Sciatic nerve (tissue), 2 donors: ENCODE measurements at regions not wholly inside any gene's neighbourhood (a gene's known extent, or its start where the extent isn't known, plus 50 kb on each side); places are given as distances from the start of the nearest gene placed in this dataset.
"Not testable (repeated sequence)": the region's sequence is repeated elsewhere in the genome, so short reads cannot be mapped to it uniquely, and the experiment has no call there.

Experiments
- ATAC-seq: fragments of 200-7000 bp; cut with Tn5 transposase; one replicate; pipeline ENCODE4 v1.9.1; 2020; ENCODE audit warnings: mild to moderate bottlenecking, moderate library complexity
- DNase-seq: peaks from one replicate; pipeline ENCODE4 v3.0.0-alpha.2; 2020; ENCODE audit warnings: low spot score
- intact Hi-C: fragments of 100-400 bp; cut with DNase I; formaldehyde crosslinking; loops from one replicate; pipeline ENCODE4 v1.14.2; 2022
- donor health status: DM: no; HTN: no; CAD: no.
- donor health status: DM: no; HTN: no; CAD: no.

DNA sequence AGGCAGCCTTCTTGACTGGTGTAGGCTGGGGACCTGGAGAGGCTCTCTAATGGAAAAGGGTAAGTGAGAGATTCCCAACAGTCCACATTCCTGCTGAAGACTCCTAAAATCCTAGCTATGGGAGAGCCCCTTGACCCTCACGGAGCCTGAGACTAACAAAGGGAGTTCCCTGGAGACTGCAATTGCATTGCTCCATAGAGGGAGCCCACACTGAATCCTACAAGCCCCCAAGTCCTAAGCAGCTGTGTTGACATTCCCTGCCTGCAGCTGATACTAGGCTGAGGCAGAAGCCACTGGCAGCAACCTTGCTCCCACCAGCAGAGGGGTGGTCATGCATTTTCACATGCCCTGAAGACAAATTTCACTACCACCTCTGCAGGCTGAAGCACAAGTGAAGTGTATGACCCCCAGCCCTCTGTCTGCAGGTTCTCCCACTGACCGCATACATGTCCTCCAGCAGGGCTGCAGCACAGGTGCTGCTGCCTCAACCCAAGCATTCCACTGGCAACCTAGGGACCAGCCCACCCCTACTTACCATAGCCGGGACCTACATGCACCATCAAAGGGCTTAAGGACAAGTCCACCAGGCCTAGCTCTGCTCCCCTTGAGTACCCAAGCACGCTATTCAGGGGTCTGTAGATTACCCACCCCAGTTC, 130.3 kb upstream of the SLC13A1 start:
- intact Hi-C loops, result no loop called here
- no peak for ATAC-seq

DNA sequence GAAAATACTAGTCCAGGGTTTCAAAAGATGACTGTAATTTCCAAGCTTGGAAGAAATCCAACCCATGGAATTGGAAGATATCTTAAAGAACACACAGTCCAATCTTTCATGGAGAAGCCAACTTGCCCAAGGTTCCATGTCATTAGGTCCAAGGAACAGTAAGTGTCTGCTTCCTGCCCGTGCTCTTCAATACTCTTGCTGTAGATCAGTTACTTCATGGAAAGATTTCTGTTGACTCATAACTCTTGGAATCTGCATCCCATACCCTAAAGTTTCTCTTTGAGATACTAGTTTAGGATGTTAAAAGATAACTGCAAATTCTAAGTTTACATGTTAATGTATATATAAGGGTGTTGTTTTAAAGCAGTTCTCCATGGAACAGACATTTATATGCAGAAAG, 127.9 kb upstream of the SLC13A1 start:
- intact Hi-C loops, result no loop called here
- ATAC-seq (no peak), DNase-seq (no peak)

More for the DNA sequence above, 130.3 kb upstream of the SLC13A1 start:
- DNase-seq, result no peak

DNA sequence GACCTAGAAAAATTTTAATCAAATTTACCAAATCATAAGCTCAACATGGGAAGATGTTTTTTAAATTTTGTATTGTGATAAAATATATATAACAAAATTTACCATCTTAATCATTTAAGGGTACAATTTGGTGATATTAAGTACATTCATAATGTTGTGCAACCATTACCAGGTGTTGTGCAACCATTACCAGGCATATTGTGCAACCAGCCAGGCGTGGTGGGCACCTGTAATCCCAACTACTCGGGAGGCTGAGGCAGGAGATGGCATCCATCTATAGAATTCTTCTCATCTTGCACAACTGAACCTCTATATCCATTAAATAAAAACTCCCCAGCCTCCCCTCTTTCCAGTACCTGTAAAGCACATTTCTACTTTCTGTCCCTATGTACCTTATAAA, 124.5 kb upstream of the SLC13A1 start:
- intact Hi-C loops, result no loop called here
- ATAC-seq (no peak), DNase-seq (no peak)

DNA sequence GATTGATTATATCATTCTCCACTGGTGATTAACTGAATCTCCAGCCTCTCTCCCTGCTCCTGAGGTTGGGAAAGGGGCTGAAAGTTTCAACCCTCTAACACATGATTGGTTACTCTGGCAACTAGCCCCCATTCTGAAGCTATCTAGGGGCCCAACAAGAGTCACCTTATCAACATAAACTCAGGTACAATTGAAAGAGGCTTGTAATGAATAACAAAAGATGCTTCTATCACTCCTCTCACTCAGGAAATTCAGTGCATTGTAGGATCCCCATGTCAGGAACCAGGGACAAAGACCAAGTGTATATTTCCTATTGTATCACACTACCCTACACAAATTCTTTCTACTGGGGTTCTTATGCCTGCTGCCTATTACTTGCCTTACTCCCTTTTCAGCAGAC, 123.9 kb upstream of the SLC13A1 start:
- intact Hi-C loops, result no loop called here
- DNase-seq (no peak), ATAC-seq (no peak)

DNA sequence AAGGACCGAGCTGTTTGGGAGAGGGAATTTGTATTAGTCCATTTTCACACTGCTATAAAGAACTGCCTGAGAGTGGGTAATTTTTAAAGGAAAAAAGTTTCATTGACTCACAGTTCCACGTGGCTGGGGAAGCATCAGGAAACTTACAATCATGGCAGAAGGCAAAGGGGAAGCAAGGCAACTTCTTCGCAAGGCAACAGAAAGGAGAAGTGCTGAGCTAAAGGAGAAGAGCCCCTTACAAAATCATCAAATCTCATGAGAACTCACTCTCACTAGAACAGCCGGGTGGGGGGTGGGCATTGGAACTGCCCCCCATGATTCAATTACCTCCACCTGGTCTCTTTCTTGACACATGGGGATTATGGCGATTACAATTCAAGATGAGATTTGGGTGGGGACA, 121.8 kb upstream of the SLC13A1 start:
- intact Hi-C loops, DNase-seq, ATAC-seq: not testable (repeated sequence)

DNA sequence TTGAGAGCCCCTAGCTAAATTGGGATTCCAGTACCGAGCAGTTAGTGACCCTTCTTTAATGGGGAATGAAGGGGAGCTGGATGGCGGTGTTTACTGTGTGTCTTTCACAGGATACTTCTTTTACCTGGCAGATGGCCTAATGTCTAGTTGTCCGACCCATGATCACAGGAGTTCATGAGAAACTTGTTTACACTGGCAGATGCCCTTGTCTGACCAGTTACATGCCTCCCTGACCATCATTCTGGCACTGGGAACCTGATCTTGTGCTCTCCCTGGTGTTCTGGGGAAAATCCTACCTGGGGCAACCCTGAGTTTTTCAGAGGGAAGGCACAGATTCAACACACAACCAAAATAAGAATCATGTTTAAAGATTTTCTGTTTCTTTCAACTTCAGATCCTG, 120.1 kb upstream of the SLC13A1 start:
- intact Hi-C loops, result no loop called here
- no peak for DNase-seq
- ATAC-seq, result no peak

DNA sequence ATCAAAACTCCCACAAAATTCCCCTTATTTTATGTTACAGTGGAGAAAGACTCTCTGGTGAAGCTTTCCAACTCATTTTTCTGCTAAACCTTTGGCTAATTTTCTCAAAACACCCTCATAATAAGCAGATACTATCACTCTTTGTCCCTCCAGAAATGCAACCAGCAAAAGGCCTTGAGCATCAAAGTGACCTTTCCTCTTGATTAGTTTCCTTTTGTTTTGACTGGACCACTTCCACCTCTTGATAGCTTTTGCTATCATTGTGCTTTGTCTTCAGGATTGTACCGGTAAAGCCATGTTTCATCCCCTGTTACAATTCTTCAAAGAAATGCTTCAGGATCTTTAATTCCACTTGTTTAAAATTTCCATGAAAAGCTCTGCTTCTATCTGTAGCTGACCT, 115.1 kb upstream of the SLC13A1 start:
- DNase-seq (no peak), ATAC-seq (no peak)
- intact Hi-C loops, result no loop called here

DNA sequence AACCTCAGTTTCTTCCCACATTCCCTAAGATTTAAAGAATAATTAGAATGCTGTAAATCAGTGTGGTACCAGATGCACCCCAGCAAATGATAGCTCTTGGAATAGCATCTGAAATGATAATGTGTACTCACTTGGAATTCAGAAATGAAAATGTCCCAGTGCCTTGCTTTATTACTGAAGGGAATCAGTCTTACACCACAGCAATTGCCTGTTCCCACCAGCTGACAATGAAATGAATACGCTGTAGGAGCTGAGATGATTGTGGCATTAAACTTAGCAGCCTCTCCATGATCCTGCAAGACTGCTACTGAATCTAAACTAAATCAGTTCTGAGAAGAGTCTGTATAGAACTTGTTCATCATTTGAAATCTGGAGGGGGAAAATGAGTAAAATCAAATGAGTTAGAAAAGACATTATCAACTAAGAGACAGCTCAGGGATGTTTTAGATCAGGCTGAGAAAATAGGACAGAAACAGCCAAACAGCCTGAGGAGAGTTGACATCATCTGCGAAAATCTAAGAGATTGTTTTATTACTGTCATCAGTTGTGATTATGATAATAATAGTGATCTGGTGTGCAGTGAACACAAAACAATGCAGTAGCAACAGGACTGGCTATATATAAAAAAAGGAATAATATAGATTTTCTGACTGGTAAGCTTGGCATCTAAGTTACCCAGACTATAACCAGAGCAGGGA, 108.6 kb upstream of the SLC13A1 start:
- DNase-seq (no peak), ATAC-seq (no peak)
- intact Hi-C loops, result no loop called here

DNA sequence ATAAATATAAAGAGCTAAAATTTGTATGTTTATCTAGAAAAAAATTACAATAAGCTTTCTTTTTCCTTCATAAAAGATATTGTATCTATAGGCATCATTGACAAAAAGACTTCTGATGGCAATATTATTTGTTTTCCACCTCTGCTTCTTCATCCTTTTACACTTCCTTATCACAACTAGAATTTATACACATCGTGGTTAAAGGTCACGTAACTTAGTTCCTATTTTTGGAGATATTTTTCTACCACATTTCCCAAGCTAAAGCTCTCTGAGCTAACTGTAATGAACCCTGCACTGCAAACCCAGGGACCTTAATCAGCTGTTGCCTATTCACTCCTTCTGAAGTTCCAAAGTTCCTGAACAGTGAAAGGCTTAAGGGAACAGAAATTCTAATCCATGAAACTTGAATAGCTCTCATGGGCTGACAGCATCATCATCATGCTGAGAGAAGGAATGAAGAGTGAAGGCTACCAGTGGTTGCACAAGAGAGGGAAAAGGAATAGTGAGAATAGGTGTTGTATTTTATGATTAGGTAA, 106.1 kb upstream of the SLC13A1 start:
- intact Hi-C loops, result no loop called here
- DNase-seq, result no peak
- no peak for ATAC-seq

DNA sequence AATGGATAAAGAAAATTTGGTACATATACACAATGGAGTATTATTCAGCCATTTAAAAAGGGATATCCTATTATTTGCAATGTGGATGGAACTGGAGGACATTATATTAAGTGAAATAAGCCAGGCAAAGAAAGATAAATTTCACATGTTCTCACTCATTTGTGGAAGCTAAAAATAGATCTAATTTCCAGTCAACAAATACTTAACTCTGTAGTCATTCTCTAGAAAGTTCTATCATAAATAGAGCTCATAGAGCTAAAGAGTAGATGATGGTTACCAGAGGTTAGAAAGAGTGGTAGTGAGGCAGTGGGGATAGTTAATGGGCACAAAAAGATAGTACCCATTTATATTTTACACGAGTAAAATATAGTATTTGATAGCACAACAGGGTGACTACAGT, 104.2 kb upstream of the SLC13A1 start:
- intact Hi-C loops, result no loop called here
- ATAC-seq, result no peak

DNA sequence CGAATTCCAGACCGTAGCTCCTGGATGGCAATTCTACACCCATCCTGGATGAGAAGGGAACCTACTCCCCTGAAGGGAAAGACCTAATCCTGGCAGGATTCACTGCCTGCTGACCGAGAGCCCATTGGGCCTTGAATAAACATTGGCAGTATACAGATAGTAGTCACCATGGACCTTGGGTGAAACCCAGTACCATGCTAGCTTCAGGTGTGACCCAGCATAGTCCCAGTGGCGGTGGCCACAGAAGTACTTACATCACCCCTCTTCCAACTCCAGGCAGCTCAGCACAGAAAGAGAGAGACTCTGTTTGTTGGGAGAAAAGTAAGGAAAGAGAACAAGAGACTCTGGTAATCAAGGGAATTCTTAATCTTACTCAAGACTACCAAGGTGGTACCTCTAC, 97.2 kb upstream of the SLC13A1 start:
- intact Hi-C loops, result no loop called here
- ATAC-seq, result no peak
- DNase-seq, result no peak

More for the DNA sequence above, 104.2 kb upstream of the SLC13A1 start:
- DNase-seq, result no peak

DNA sequence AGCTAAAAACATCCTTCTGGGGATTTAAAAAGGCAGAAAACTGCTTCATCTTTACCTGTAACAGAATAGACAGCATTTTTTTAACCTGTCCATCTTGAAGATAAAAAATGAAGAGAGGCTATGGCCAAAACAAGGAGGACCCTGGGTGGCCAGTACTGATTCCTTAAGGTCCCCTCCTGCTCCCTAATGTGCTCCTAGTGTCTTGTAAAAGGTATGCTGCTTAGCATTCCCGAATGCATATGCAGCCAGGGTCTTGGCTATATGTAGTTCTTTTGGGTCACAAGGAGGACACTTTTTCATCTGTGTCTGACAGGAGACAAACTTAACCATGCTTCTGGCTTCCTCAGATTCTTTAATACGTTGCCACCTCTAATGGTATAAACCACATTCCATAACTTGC, 93.9 kb upstream of the SLC13A1 start:
- DNase-seq, result no peak
- no peak for ATAC-seq
- intact Hi-C loops, result no loop called here

DNA sequence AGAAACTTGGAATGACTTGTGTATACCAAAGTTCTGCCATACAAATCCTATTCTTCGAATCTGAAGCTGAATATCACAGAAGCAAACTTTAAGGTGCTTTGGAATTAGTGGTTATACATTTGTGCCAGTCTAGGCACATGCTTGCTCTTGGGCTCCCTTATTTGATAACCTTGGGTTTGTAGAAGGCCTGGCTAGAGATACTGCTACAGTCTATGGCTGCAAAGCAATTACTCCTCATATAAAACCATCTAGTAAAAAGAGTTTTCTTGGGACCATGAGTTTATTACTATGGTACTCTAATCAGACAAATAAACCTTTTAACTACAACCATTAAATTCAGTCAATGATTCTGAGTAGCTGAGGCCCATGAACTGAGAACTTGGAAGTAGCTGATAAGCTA, 92.5 kb upstream of the SLC13A1 start:
- intact Hi-C loops, result no loop called here
- no peak for ATAC-seq
- no peak for DNase-seq

DNA sequence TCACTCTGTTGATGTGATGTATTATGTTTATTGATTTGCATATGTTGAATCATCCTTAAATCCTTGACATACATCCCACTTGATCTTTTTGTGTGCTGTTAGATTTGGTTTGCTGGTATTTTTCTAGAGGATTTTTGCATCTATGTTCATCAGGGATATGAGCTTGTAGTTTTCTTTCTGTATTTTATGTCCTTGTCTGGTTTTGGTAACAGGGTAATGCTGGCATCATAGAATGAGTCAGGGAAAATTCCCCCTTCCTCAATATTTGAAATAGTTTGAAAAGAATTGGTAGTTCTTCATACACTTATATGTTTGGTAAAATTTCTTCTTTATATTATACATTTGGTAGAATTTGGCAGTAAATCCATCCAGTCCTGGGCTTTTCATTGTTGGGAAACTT, 89.4 kb upstream of the SLC13A1 start:
- intact Hi-C loops, result no loop called here
- no peak for DNase-seq
- no peak for ATAC-seq

DNA sequence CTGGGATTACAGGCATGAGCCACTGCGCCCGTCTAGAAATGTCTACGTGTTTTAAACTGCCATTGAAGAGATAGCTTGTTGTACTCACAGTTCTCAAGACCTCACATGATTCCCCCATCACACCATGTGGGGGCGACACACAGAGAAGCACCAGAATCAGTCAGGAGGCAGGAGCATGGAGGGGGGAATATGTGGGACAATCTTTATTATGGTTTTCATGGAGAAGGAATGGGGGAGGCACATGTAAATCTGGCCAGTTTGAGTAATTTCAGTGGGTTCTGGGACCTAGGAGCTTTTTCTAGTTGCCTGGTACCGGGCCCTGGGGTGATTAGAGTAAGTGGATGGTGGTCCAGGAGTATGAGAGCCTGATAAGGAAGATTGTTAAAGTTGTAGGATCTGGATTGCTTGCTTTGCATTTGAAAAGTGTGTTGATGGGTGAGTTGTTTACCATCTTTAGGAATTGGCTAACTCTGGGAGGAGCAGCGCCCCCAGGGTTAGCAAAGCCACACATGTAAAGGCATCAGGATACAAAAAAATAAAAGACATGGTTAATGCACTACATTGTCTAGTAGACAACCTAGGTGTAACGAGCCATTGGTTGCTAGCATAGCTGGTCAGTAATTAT, 85.4 kb upstream of the SLC13A1 start:
- DNase-seq (no peak), ATAC-seq (no peak)
- intact Hi-C loops, result no loop called here

DNA sequence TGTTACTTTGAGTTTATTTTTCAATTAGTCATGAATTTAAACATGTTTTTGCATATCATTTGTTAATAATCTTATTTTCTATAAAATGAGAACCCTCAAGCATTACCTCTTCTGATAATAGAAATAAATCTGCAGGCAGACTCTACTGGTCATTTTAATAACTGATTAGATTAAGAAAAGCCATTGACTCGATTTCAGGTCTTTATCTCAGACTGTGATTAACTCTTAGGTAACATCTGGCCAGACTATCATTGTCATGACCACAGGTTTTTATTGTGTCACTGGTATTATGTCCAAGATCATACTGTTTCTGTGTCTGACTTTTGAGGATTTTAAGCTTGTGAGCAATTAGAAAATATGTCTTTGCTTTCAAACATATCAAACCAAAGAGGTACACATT, 83.6 kb upstream of the SLC13A1 start:
- intact Hi-C loops, result no loop called here
- DNase-seq, result no peak
- no peak for ATAC-seq

DNA sequence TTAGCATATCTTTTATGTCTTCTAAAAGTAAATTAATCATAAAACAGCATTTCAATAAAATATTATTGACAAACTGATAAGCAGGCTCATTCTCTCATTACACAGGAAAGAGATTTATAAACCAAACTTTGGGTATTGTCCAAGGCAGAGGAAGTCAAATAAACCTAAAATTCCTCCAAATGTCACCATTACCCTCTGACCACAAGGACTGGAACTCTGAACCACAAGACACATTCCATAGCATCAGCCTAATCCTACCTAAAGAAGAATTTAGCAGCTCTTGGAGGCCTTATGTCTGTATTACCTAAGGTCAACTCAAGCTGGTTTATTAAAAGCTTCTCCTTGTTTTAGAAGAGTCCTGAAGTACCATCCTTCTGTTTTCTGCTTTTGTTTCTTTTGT, 82.4 kb upstream of the SLC13A1 start:
- ATAC-seq (no peak), DNase-seq (no peak)
- intact Hi-C loops, result no loop called here

DNA sequence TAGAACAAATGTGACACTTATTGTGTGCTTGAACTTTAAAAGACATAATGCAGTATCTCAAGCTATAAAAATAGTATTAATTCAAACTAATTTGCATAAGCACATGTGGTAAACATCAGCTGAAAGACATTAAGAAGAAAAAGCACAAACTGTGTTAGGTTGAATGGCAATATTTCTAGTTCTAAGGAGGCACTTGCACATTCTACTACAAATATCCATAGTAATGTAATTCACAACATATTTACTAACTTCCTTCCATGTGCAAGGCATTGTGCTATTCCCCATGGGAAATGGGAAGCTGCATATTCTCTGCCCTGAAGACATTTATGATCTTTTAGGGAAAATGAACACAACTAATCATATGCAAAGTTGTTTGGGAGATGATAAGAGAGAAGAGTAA, 80.2 kb upstream of the SLC13A1 start:
- ATAC-seq, result no peak
- intact Hi-C loops, result no loop called here
- DNase-seq, result no peak

DNA sequence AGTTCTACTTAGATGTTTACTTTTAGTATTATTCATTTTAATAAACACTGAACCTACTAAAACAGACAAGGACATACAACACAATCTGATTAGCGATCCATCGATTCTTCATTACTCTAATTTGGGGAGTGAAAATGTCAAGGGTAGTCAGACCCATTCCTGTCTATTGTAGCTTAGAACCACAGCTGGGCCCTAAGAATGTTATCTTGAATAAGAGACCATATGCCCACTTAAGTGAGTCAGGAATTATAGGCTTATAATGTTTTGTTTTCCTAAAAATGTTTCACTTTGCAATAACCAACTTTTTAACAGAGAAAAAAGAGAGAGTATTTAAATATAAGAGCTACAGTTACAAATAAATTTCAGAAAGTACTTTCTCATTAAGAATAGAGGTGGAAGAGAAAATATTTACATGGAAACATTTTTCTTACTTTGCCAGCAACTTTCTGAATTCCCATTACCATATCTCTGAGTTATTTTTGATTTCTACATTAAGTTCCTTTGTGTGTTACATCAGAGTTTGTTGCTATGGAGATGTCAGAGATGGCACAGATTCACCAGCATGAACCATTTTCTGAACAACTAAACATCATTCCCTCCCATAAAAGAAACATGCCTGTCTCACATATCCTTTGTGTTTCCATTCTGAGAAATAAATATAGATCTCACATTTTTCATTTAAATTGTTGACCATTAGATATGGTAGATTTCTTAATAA, 75.4 kb upstream of the SLC13A1 start:
- no peak for ATAC-seq
- intact Hi-C loops, result no loop called here
- DNase-seq, result no peak

DNA sequence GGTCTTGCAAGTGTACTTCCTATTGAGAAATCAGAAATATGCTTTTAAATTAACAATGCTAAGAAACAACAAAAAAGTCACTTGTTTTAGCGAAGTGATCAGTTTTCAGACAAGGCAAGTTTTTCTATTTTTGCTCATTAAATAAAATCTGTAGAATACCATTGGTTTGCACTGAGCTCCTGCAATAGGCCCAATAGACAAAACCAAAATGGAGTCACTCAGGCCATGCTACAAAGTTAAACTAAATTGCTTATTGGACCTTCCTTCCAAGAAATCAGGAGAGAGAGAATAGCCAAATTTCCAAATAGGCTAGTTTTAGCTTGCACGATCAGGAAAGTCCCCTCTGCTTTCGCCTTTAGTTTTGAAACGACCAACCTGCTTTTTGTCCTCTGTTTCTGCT, 73.4 kb upstream of the SLC13A1 start:
- ATAC-seq (no peak), DNase-seq (no peak)
- intact Hi-C loops, result no loop called here
